HG03159 (cell line): ENCODE measurements at regions not wholly inside any gene's neighbourhood (a gene's known extent, or its start where the extent isn't known, plus 50 kb on each side); places are given as distances from the start of the nearest gene placed in this dataset.

Experiments
- ATAC-seq: cut with Tn5 transposase; IDR thresholded peaks from one replicate; pipeline ENCODE4 v1.9.1; 2021; ENCODE audit warnings: mild to moderate bottlenecking, moderate library complexity; ENCODE audit not compliant: unreplicated experiment

DNA sequence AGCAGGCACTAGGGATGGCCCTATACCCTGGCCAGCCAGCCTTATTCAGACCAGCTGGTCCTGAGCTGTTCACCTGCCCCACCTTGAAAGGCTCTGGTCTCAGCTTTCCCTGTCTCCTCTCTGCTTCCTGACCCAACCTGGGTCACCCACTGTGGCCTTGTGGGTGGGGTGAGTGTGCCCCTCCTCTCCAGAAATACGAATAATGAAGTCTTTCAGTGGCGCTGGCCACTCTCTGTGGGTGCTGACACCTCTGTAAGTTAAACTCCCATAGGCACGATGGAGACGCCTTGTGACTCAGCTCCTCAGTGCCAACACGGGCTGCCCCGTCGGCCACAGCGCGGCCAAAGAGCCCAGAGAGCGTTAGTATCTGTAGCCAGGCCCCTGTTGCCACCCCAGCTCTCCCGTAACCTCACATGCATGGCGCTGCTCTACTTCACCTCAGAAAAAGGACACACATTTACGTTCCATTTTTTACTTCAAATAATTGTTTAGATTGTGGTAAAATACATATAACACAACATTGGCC lies 74.6 kb upstream of the SEPTIN5 start:
- ATAC-seq = no peak

DNA sequence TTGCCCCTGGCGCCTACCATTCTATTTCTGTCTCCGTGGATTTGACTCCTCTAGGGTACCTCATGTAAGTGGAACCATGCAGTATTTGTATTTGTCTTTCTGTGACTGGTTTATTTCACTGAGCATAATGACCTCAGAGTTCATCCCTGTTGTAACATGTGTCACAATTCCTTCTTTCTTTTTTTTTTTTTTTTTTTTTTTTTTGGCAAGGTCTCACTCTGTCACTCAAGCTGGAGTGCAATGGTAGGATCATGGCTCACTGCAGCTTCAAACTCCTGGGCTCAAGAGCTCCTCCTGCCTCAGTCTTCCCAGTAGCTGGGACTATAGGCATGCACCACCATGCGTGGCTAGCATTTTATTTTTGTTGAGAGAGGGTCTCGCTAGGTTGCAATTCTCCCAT lies 74.0 kb upstream of the SEPTIN5 start:
- ATAC-seq = no peak

DNA sequence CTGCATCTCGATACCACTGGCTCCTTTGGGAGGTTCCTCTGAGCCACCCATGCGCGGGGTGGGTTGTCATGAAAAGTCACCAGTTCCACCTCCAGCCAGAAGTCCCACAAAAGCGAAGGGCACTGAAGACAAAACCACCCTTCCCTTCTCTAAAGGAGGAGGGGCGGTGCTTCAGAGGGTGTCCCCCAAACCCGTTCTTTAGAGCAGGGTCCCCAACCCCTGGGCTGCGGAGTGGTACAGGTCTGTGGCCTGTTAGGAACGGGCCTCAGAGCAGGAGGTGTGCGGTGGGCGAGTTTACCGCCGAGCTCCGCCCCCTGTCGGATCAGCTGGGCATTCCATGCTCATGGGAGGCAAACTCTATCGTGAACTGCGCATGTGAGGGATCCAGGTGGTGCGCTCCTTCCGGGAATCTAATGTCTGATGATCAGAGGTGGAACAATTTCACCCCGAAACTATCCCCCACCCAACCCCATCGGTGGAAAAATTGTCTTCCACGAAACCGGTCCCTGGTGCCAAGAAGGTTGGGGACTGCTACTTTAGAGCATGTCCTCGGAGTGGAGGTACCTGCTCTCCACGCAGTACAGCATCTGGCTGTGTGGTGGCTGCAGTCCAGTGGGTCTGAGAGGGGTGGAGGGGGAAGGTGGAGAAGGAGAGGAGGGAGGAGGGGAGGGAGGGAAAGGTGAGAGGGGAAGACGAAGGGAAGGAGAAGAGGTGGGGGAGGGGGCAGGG lies 72.9 kb upstream of the SEPTIN5 start:
- no peak for ATAC-seq

DNA sequence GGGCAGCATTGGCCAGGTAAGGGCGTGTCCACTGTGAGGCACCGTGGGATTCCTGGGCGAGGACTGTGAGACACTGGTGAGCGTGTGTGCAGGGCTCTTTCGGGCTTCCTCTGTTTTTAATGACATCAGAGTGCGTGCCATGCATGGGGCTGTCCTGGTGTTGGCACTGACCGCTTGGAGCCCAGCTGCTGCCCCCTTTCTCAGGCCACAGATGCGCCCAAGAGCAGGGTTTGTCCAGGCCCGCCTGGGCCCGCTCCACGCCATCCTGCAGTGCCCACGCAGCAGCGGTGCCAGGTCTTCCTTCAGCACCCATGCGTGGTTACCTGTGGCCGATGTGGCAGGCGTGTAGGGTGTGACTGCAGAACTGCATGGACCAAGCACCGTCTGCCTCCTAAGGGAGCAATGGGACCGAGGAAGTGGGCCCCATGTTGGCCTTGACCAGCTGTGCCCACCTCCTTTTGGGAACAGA lies 72.3 kb upstream of the SEPTIN5 start:
- no peak for ATAC-seq

DNA sequence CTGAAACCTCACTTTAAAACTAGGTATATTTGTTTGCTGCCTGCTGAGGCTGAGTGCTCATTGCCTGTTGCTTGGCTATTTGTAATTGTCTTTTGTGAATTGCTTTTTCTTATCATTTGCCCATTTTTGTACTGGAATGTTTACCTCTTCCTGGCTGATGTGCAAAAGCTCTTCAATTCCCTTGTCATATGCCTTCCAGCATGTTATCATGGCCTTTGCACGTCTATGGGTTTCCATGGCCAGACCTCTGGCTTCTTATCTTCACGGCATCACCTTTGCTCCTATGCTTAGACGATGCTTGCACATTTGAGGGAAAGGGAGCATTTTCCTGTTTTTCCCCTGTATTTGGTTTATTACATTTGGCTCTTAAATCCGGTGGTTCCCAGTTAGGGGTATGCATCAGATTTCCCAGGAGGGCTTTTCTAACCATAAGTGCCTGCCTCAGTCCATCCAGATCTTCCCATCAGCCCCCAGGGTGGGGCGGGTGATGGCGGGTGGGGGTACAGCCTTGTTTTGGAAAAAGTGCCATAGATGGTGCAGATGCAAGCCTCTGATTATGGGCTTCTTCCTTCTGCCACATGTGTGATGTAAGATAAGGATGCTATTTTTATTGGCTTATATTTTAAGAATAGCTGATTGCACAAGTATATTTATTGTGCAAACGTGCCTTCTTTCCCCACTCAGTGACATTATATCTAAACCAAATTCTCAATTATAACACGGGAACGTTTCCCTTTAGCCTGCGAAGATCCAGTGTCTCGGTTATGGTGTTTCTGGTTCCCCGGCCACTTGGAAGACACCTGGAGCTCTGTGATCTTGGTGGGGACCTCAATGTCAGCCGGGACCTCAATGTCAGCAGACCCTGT lies 70.6 kb upstream of the SEPTIN5 start:
- ATAC-seq = no peak

DNA sequence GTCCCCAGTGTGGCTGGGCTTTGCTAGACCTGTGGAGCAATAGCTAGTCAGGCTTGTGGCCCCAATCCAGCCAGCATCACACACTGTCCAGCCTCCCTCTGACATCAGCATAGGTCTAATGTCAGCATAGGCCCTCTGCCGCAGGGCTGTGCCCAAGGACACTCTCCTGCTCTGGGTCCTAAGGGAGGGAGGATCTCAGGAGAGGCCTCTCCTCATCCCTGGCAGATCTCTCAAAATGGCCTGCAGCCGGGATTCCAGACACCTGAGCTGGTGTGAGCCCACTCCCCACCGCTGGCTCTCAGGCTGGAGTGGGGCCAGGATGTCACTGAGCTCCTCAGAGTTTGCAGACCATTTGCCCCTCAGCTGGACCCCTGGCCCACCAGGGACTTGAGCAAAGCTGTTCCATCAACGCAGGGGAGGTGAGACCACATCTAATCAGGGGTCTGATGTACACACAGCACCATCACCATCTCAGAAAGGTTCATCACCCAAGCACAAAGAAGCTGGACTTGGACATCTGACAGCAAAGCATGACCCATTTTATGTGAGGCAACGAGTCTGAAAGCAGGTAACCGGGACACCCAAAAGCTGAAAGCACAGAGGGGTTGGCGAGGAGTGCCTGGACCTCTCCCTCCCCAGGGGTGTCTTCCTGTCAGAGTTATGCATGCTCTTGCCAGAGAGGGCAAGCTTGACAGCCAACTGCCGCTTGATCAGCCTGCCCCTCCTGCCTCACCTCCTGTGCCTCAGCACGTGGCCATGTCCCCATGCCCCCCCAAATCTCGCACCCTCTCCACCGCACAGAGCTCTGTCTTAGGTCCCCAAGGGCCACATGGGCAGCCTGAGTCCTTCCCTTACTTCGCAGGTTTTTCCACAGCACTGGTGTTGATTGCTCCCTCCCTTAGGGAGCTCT lies 69.7 kb upstream of the SEPTIN5 start:
- ATAC-seq = no peak

DNA sequence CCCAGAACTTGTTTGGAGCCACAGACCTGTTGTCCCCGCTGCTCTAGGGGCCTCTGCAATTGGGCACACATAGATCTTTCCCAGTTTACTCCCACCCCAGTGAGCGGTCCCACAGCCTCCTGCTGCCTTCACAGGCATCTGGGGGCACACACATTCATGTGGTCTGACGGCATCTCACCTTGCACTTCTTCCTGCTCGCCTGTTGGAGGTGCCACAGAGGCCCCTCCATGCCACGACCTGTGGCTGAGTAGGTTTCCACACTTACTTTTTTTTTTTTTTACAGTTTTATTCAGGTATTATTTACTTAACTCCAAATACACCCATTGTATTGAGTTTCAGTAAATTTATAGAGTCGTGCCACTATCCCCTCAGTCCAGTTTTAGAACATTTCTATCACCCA lies 68.9 kb upstream of the SEPTIN5 start:
- no peak for ATAC-seq

DNA sequence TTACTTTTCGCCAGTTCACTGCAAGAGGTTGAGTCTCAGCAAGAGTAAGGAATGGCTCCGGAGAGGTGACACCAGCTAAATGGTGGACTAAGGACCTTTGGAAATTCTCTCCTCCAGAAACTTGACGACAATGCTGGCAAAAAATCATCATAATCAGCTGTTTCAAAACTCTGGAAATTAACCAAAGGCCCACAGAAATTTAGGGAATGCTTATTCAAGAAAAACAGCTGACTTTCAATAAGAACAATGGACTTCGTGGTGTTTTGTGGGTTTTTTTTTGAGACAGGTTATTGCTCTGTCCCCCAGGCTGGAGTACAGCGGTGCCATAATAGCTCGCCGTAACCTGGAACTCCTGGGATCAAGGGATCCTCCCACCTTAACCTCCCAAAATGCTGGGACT lies 68.4 kb upstream of the SEPTIN5 start:
- no peak for ATAC-seq

DNA sequence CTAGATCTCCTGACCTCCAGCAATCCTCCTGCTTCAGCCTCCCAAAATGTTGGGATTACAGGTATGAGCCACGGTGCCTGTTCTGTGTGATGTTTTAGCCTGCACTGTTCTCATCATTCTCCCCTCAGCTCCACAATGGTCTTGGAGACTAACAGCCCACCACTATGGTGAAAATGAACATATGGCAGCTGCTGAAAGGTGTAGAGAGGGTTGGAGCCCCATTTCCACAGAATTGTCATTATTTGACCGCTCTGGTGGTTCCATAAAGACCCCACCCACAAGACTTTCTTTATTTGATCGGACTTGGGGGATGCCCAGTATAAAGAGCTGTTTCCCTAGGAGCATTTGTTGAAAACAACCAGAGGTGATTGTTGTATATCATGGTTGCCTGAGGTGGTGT lies 67.9 kb upstream of the SEPTIN5 start:
- no peak for ATAC-seq

DNA sequence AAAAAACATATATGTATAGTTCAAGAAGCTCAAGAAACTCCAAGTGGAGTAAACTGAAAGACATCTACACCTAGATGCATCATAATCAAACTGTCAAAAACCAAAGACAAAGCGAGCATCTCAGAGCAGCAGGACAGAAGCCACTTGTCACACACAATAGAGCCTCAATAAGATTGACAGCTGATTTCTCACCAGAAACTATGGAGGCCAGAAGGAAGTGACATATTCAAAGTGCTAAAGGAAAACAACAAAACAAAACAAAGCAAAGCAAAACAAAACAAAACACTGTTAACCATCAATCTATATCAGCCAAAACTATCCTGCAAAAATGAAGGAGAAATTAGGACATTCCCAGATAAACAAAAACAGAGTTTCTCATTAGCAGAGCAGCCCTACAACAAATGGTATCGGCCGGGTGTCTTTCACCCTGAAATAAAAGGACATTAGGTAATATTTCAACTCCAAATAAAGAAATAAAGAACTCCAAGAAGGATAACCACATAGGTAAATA lies 65.8 kb upstream of the SEPTIN5 start:
- ATAC-seq = no peak

DNA sequence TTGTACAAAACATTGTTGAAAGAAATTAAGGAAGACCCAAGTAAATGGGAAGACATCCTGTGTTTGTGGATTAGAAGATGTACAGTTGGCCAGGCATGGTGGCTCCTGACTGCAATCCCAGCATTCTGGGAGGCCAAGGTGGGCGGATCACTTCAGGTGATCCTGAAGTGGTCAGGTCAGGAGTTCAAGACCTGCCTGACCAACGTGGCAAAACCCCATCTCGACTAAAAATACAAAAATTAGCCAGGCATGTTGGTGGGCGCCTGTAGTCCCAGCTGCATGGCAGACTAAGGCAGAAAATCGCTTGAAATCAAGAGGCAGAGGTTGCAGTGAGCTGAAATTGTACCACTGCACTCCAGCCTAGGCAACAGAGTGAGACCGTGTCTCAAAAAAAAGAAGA lies 62.0 kb upstream of the SEPTIN5 start:
- no peak for ATAC-seq

DNA sequence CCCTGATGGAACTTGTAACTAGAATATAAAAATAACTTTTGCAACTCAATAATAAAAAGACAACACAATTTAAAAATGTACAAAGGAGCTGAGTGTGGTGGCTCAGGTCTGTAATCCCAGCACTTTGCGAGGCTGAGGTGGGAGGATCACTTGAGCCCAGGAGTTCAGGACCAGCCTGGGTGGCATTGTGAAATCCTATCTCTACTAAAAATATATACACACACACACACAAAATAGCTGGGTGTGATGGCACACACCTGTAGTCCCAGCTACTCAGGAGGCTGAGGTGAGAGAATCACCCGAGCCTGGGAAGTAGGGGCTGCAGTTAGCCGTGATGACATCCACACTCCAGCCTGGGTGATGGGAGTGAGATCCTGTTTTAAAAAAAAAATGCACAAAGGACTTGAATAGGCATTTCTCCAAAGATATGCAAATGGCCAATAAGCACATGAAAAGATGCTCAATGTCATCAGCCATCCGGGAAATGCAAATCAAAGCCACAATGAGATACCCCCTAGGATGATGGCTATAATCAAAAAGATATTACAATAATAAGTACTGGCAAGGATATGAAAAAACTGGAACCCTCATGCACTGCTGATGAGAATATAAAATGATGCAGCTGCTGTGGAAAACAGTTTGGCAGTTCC lies 59.8 kb upstream of the SEPTIN5 start:
- ATAC-seq = no peak

DNA sequence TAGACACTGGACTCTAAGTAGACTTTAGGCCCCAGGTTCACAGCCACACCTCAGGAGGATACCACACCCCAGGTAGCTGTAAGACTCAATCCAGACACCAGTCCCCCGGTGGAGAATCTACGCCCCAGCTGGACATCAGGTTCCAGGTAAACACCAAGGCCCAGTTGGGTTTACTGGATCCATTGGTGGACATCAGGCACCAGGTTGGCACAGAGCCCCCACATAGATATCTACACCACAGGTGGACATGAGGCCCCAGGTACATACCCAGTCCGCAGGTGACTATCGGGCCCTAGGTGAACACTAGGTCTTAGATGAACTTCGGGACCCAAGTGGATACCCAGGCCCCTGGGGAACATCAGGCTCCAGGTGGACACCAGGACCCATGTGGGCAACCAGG lies 58.9 kb upstream of the SEPTIN5 start:
- ATAC-seq = no peak

DNA sequence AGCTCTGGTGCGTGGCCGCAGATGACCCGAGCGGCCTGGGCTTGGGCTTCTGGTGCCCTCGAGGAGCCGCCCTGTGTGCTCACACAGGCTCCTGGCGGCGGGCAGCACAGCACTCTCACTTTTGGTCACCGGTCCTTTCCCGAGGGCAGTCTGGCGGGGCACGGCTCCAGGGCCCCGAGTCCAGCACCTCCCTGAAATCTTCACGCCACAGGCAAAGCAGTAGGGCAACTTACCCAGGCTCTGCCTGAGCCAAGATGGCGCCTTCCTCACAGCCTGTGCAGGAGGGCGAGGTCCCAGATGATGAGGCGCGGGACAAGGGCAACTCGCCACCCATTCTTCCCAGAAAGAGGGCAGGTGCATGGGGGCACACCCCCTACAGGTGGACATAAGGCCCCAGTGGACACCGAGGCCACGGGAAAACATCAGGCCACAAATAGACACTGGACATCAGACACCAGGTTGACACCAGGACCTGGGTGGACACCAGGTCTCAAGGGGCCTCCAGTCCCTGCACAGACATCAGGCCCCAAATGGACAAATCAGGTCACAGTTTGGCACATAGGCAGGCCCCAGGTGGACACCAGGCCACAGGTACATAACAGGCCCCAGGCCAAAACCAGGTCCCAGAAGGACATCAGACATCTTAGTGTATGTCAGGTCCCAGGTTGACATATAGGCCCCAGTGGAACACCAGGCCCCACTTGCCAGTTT lies 57.6 kb upstream of the SEPTIN5 start:
- no peak for ATAC-seq

DNA sequence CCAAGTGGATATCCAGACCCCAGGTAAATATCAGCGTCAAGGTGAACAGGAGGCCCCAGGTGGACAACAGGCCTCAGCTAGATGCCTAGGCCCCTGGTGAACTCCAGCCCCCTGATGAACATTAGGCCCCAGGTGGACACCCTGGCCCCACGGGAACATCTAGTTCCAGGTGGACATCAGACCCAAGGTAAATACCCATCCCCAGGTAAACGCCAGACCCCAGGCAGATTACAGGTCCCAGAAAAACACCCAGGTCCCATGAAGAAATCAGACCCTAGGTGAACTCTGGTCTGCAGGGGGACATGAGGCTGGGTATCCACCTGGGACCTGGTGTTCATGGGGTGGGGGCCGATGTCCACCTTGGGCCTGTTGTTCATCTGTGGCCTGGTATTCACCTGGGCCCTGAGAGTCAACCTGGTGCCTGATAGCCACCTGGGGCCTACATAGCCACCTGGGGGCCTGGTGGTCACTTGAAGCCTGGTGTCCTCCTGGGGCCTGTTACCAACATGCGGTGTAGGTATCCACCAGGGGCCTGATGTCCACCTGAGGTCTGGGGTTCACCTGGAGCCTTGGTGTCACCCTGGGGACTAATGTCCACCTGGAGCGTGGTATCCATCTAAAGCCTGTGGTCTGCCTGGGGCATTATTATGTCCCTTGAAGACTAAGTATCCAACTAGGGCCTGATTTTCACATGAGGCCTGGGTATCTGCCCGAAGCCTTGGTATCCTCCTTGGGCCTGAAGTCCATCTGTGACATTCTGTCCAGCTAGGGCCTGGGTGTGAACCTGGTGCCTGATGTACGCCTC lies 56.8 kb upstream of the SEPTIN5 start:
- no peak for ATAC-seq

DNA sequence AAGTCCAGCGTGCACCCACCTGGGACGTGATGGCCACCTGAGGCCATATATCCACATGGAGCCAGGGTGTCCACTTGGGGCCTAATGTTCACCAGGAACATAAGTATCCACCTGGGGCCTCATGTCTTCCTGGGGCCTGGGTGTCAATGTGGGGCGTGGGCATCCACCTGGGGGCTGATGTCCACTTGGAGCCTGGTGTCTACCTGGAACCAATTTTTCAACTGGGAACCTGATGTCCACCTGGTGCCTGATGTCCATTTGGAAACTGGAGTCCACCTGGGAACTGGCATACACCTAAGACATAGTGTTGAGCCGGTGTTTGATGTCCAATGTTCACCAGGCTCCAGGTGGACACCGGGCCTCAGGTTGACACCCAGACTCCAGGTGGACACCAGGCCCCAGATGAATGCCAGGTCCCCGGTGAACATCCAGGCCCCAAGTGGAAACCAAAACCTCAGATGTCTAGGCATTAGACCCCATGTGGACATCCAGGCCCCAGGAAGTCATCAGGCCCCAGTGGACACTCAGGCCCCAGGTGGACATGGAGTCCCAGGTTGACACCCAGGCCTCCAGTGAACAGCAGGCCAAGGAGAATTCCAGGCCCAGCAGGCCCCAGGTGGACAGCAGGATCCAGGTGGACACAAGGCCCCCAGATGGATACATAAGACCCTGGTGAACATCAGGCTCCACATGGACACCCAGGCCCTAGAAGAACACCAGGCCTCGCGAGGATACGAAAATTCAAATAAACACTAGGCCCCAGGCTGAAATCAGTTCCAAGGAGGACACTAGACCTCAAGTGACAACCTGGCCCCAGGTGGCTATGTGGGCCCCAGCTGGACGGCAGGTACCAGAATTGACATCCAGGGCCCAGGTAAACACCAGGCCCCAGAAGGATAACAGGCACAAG lies 56.0 kb upstream of the SEPTIN5 start:
- ATAC-seq = no peak

DNA sequence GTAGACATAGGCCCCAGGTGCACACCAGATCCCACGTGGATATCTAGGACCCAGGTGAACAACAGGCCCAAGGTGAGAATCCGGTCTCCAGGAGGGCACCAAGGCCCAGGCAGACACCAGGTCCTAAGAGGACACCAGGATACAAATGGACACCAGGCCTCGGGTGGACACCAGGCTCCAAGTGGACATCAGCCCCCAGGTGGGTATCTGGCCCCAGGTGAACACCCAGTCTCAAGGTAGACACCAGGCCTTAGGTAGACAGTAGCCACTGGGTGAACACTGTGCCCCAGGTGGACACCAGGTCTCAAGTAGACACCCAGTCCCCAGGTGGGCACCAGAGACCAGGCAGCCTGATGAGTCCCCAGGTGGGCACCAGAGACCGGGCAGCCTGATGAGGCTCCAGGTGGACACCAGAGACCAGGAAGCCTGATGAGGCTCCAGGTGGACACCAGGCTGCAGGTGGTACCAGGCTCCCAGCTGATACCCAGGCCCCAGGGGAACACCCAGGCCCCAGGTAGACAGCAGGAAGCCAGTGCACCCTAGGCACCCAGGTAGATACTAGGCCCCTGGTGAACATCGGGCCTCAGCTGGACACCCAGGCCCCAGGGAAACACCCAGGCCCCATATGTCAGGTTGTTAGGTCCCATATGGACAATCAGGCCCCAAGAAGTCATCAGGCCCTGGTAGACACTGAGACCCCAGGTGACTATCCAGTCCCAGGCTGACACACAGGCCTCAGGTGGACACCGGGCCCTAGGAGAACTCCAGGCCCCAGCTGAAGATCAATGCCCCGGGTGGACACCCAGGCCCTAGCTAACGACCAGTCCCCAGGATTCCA lies 55.1 kb upstream of the SEPTIN5 start:
- no peak for ATAC-seq
